Omental fat pad (tissue), 3 donors: ENCODE measurements at regions not wholly inside any gene's neighbourhood (a gene's known extent, or its start where the extent isn't known, plus 50 kb on each side); places are given as distances from the start of the nearest gene placed in this dataset.

Experiments used
- ATAC-seq: fragments of 150-250 bp; one replicate; pipeline ENCODE4 v1.9.1; 2016; ENCODE audit warnings: mild to moderate bottlenecking, moderate library complexity; ENCODE audit not compliant: low FRiP score
- DNase-seq: peaks from one replicate; pipeline ENCODE4 v3.0.0-alpha.2; 2019; ENCODE audit warnings: low spot score
- TF ChIP-seq, protein P1 (sequence below), 3 donors: fragments of 450-650 bp; IDR thresholded peaks; one replicate each; pipeline ENCODE4 v1.5.1; 2016 to 2017; ENCODE audit warnings: antibody characterized with exemption in 3 of 3, mild to moderate bottlenecking in 3 of 3, moderate library complexity in 2 of 3

- ATAC-seq (no peak), DNase-seq (no peak)
- TF ChIP-seq, protein P1, sequence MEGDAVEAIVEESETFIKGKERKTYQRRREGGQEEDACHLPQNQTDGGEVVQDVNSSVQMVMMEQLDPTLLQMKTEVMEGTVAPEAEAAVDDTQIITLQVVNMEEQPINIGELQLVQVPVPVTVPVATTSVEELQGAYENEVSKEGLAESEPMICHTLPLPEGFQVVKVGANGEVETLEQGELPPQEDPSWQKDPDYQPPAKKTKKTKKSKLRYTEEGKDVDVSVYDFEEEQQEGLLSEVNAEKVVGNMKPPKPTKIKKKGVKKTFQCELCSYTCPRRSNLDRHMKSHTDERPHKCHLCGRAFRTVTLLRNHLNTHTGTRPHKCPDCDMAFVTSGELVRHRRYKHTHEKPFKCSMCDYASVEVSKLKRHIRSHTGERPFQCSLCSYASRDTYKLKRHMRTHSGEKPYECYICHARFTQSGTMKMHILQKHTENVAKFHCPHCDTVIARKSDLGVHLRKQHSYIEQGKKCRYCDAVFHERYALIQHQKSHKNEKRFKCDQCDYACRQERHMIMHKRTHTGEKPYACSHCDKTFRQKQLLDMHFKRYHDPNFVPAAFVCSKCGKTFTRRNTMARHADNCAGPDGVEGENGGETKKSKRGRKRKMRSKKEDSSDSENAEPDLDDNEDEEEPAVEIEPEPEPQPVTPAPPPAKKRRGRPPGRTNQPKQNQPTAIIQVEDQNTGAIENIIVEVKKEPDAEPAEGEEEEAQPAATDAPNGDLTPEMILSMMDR (IDR thresholded peaks at IDR 0.05): no peak
These were observed 276.2 kb upstream of the PLSCR5 start for GRCh38 chr3:146881356-146881755.

GRCh38 chr3:146873748-146874147, 268.6 kb upstream of the PLSCR5 start:
- DNase-seq (no peak), ATAC-seq (no peak)
- TF ChIP-seq, protein P1 (IDR thresholded peaks at IDR 0.05): no peak

DNA sequence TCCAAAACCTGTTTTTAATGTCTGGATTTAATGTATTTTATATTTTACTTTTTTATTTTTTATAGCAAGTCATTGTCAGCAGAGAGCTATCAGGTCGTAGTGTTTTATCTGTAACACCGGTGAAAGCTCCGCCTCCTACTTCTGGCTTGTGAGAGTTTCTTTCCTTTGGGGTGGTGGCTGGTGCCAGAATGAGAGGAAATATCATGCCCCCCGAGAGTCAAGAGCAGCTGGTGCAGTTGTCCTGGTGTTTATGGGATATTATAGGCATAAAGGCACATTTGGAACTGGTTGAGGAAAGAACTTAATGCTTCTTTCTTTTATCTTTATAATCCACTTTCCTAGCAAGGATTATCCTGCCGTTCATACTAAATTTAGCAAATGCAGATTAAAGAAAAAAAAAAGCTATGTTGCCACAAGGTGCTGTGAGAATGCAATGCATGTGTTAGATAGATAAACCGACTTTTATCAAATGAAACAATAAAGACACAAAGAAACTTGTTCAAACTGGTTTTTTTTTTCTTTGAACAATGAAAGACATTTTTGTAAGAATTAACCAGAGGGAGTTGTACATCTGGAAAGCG, 260.1 kb upstream of the PLSCR5 start:
- TF ChIP-seq, protein P1 (IDR thresholded peaks at IDR 0.05): no peak
- ATAC-seq (no peak), DNase-seq (no peak)

DNA sequence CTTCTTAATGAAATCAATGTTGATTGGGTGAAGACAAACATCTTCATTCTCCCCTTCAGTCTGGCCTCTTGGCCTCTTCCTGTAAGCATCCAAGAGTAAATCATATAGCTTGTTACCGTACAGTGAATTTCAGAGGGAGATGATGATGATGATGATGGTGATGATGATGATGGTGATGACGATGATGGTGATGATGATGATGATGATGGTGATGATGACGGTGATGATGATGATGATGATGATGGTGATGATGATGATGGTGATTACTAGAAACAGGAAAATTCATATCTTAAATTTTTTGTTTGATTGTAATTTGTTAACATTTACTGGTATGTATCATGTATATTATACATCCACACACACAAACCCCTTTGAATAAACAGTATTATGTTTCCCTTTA, 256.1 kb upstream of the PLSCR5 start:
- TF ChIP-seq, protein P1 (IDR thresholded peaks at IDR 0.05): no peak
- no peak for DNase-seq
- ATAC-seq: no peak

- DNase-seq (no peak), ATAC-seq (no peak)
- TF ChIP-seq, protein P1 (IDR thresholded peaks at IDR 0.05): no peak
These were observed 249.4 kb upstream of the PLSCR5 start for GRCh38 chr3:146854523-146854922.

- TF ChIP-seq, protein P1 (IDR thresholded peaks at IDR 0.05): no peak
- DNase-seq (no peak), ATAC-seq (no peak)
These were observed 246.5 kb upstream of the PLSCR5 start for GRCh38 chr3:146851665-146852064.

DNA sequence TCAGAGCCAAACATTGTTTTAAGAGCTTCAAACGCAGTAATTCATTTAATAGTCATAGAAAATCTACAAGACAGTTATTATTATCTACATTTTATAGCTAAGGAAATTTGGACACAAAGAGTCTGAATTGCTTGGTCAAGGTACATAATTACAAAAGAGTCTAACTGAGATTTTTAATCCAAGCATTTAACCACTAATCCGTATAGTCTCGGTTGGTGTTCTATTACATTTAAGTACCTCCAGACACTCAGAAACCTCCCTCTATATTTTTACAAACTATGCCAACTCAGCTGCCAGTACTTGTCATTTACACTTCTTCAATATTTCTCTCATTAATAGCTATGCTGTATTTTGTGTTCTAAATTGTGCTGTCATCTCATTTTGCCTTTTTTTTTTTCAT, 240.2 kb upstream of the PLSCR5 start:
- ATAC-seq (no peak), DNase-seq (no peak)
- TF ChIP-seq, protein P1 (IDR thresholded peaks at IDR 0.05): no peak
